GM12872 (cell line): ENCODE measurements at regions not wholly inside any gene's neighbourhood (a gene's known extent, or its start where the extent isn't known, plus 50 kb on each side); places are given as distances from the start of the nearest gene placed in this dataset.

Source experiments
- CTCF ChIP-seq: IDR thresholded peaks from 3 replicates; pipeline ENCODE4 v1.5.1; 2011; ENCODE audit warnings: low read depth, mild to moderate bottlenecking, low read length, moderate library complexity; ENCODE audit not compliant: insufficient read depth

DNA sequence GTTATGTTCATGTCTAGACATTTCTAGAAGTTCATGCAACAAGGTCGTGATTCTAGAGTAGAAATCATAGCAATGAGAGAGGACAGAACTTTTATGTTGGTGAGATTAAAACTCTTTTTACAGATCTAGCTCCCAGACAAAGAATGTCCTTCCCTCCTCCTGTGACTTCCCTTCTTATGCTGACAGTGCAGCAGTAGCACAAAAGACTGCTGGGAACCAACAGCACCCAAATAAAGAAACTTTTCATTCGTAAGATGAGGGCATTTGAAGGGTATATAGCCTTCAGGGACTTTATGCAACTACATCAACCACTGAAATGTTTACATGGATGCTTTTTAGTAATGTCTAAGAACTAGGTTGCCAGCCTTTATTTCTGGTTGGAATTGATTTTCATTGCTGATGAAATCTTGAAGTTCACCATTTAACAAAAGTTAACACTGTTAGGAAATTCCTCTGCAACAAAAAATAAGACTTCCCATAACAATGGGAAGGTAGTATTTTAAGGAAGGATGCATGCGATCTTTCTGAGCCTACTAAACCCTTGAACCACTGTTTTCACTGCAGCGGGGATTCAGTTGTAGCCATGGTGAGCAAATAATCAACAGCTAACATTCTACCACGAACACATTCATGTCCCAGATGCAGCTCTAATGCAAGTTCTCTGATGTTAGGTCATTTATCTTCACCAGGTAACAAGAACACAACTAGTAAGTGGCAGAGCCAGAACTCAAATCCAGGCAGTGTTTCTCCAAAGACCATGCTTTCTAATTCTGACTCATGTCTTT lies 672.8 kb downstream of the PTPRC start:
- TF ChIP-seq CTCF: no peak

DNA sequence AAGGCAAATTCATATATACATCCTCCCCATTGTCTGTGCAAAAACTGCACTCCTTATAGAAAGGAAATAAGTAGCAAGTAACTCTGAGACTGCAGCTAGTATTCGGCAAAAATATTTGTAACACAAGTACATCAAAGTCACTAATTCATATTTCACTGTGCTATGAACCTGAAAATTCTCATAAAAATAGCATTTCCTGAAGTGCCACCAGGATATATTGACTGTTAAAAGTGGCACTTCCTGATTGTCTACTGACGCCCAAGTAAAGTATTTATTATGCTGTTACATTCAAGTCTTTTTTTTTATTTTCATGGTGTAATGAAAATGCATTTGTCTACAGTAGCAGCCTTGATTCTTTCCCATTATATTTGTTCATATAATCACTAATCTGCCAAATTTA lies 673.8 kb downstream of the PTPRC start:
- no peak for TF ChIP-seq CTCF

DNA sequence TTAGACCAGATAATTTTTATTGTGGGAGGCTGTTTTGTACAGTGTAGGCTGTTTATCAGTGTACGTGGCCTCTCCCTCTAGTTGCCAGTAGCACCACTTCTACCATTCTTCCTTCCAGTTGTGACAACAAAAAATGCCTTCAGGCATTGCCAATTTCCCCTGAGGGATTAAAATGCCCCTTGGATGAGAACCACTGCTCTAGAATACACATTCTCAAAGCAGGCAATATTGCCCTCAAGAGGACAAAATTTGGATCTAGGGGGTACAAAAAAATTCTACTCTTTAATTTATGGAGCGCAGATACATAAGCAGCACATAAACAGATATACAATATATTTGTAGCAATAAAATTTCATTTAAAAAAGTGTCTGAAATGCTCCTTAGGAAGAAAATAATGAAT lies 674.6 kb downstream of the PTPRC start:
- no peak for TF ChIP-seq CTCF

DNA sequence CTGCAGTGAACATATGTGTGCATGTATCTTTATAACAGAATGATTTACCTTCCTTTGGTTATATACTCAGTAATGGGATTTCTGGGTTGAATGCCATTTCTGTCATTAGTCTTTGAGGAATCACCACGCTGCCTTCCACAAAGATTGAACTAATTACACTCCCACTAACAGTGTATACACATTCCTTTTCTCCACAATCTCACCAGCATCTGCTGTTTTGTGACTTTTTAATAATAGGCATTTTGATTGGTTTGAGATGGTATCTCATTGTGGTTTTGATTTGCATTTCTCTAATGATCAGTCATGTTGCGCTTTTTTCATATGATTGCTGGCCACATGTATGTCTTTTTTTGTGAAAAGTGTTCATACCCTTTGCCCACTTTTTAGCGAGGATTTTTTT lies 680.5 kb downstream of the PTPRC start:
- no peak for TF ChIP-seq CTCF

- TF ChIP-seq CTCF: no peak
Measured at GRCh38 chr1:199322278-199322677, 683.4 kb downstream of the PTPRC start.

DNA sequence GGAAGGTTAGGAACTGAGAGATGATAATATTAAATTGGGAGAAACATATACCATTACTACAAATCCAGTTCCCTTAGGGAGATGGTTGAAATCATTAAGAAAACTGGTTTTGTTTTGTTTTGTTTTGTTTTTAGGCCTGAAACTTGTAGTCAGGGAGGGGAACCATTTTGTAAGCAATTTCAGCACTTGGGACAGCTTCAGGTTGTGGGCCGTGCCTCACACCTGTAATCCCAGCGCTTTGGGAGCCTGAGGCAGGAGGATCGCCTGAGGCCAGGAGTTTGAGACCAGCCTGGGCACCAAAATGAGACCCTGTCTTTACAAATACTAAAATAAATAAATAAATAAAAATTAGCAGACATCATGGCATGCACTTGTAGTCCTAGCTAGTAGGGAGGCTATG lies 694.3 kb upstream of the NR5A2 start:
- TF ChIP-seq CTCF: no peak

GRCh38 chr1:199335496-199335895 lies 692.0 kb upstream of the NR5A2 start:
- no peak for TF ChIP-seq CTCF
